Epithelial cell of esophagus (primary cell): ENCODE measurements at regions not wholly inside any gene's neighbourhood (a gene's known extent, or its start where the extent isn't known, plus 50 kb on each side); places are given as distances from the start of the nearest gene placed in this dataset.

Experiments
- DNase-seq: peaks from one replicate; pipeline ENCODE4 v3.0.0; 2010; ENCODE audit warnings: low read depth
- H3K4me3 ChIP-seq: 2 replicates; pipeline ENCODE4 v1.5.1; 2011; ENCODE audit warnings: mild to moderate bottlenecking, low read length, control low read depth
- CTCF ChIP-seq: IDR thresholded peaks from 2 replicates; pipeline ENCODE4 v1.5.1; 2011; ENCODE audit warnings: low read depth, mild to moderate bottlenecking, low read length, control low read depth, inconsistent platforms; ENCODE audit not compliant: insufficient read depth; ENCODE audit errors: missing control alignments

GRCh38 chr16:55222486-55222885, 101.5 kb upstream of the IRX6 start:
- no peak overlapping the region for H3K4me3 ChIP-seq
- no peak for DNase-seq
- TF ChIP-seq CTCF: no peak

- H3K4me3 ChIP-seq: no peak overlapping the region
- no peak for DNase-seq
- no peak for TF ChIP-seq CTCF
Measured at GRCh38 chr16:55225972-55226542, 97.9 kb upstream of the IRX6 start.

GRCh38 chr16:55232822-55233221, 91.2 kb upstream of the IRX6 start:
- H3K4me3 ChIP-seq: no peak overlapping the region
- no peak for TF ChIP-seq CTCF
- no peak for DNase-seq

DNA sequence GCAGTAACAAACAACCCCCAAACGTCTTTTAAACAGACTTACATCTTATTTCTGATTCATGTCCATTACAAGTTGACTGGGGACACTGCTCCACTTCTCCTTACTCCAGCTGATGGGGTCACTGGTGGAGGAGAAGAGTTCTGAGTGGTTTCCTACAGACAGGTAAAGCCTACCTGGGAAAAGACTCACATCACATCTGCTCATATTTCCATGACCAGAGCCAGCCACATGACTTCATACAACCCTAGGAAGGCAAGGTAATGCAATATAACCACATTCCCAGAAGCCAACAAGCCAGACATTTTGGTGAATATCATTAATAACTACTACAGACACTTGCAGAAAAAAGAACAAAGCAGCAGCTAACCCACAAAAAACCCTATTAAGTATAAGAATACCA, 90.5 kb upstream of the IRX6 start:
- H3K4me3 ChIP-seq: no peak overlapping the region
- no peak for DNase-seq
- no peak for TF ChIP-seq CTCF

DNA sequence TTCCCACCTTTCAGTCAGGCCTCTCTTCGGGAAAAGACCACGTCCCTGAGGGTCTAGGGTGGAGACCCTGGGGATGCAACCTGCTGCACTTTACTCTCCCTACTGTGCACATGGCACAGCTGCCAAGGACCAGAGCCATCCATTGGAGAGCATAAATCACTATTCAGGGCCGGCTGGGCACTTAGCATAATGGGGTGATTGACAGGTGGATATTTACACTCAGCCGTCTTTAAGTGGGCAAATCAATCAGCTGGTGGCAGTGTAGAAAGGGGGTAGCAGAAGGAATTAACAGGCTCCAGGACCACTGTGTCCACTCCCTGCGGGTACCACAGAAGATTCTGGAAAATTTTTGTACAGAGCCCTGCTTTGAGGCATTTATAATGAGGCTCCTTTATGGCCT, 87.3 kb upstream of the IRX6 start:
- DNase-seq: no peak
- TF ChIP-seq CTCF: no peak
- no peak overlapping the region for H3K4me3 ChIP-seq

- DNase-seq: no peak
- no peak overlapping the region for H3K4me3 ChIP-seq
- TF ChIP-seq CTCF: no peak
Measured at GRCh38 chr16:55239723-55240122, 84.3 kb upstream of the IRX6 start.

DNA sequence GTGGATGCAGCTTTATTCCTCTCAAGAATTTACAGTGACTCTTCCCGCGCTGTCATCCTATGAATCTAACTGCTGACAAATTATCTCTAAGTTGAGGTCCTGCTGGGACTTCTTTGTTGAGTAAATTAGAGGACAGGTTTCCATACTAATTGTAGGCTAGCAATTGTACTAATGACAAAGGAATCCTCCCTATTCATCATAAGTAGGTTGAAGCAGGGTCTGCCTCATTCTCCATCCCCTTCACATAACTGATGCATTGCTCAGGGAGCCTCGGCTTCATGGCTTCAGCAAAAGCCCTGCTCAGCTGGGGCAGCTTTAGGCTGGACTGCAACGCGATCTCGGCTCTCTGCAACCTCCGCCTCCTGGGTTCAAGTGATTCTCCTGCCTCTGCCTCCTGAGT, 83.1 kb upstream of the IRX6 start:
- no peak overlapping the region for H3K4me3 ChIP-seq
- DNase-seq: no peak
- TF ChIP-seq CTCF: no peak
